ENCODE measurements at regions not wholly inside any gene's neighbourhood (a gene's known extent, or its start where the extent isn't known, plus 50 kb on each side); places are given as distances from the start of the nearest gene placed in this dataset.

GRCh38 chr4:130851107-130851506, 1755.2 kb downstream of the C4orf33 start:
- H3K27ac ChIP-seq (replicated peaks): no peak overlapping the region
- H3K27me3 ChIP-seq (ENCODE audit: low read depth): no peaks in the 10 kb centered on the region
- peaks cover 6% of the 10 kb centered on the region for H3K9me3 ChIP-seq (replicated peaks)
- H3K4me1 ChIP-seq: no peaks in the 10 kb centered on the region
- no peak overlapping the region for H3K4me3 ChIP-seq
- intact Hi-C loops (cut with micrococcal nuclease): no loop called here
- H3K36me3 ChIP-seq: no peaks in the 10 kb centered on the region
- TF ChIP-seq CTCF (IDR thresholded peaks at IDR 0.05; ENCODE audit: borderline replicate concordance): no peak
- DNase-seq: no peak

- intact Hi-C loops (cut with micrococcal nuclease): no loop called here
- no peak overlapping the region for H3K27ac ChIP-seq (replicated peaks)
- no peaks in the 10 kb centered on the region for H3K27me3 ChIP-seq (ENCODE audit: low read depth)
- TF ChIP-seq CTCF (IDR thresholded peaks at IDR 0.05; ENCODE audit: borderline replicate concordance): no peak
- H3K9me3 ChIP-seq (replicated peaks): peaks cover 6% of the 10 kb centered on the region
- DNase-seq: no peak
- no peak overlapping the region for H3K4me3 ChIP-seq
- no peaks in the 10 kb centered on the region for H3K4me1 ChIP-seq
- no peaks in the 10 kb centered on the region for H3K36me3 ChIP-seq
Observed at GRCh38 chr4:130851932-130852331, 1756.0 kb downstream of the C4orf33 start.

- Histone ChIP-seq H3K27me3 (ENCODE audit: low read depth) (no peaks in the 10 kb centered on the region), H3K27ac (replicated peaks) (no peak overlapping the region), H3K9me3 (replicated peaks) (peaks cover 6% of the 10 kb centered on the region), H3K36me3 (no peaks in the 10 kb centered on the region), H3K4me3 (no peak overlapping the region), H3K4me1 (no peaks in the 10 kb centered on the region)
- no peak for TF ChIP-seq CTCF (IDR thresholded peaks at IDR 0.05; ENCODE audit: borderline replicate concordance)
- intact Hi-C loops (cut with micrococcal nuclease): no loop called here
- no peak for DNase-seq
Observed at GRCh38 chr4:130855533-130855932, 1759.6 kb downstream of the C4orf33 start.

- TF ChIP-seq CTCF (IDR thresholded peaks at IDR 0.05; ENCODE audit: borderline replicate concordance): no peak
- H3K9me3 ChIP-seq (replicated peaks): peaks cover 6% of the 10 kb centered on the region
- no peaks in the 10 kb centered on the region for H3K27me3 ChIP-seq (ENCODE audit: low read depth)
- no peak for DNase-seq
- H3K4me1 ChIP-seq: no peaks in the 10 kb centered on the region
- intact Hi-C loops (cut with micrococcal nuclease): no loop called here
- H3K27ac ChIP-seq (replicated peaks): no peak overlapping the region
- no peaks in the 10 kb centered on the region for H3K36me3 ChIP-seq
- H3K4me3 ChIP-seq: no peak overlapping the region
Observed at GRCh38 chr4:130859991-130860390, 1764.0 kb downstream of the C4orf33 start.

- Histone ChIP-seq H3K27me3 (ENCODE audit: low read depth) (no peaks in the 10 kb centered on the region), H3K4me1 (no peaks in the 10 kb centered on the region), H3K9me3 (replicated peaks) (no peaks in the 10 kb centered on the region), H3K4me3 (no peak overlapping the region), H3K36me3 (no peaks in the 10 kb centered on the region), H3K27ac (replicated peaks) (no peak overlapping the region)
- intact Hi-C loops (cut with micrococcal nuclease): no loop called here
- DNase-seq: no peak
- no peak for TF ChIP-seq CTCF (IDR thresholded peaks at IDR 0.05; ENCODE audit: borderline replicate concordance)
Observed at GRCh38 chr4:130896920-130897319, 1801.0 kb downstream of the C4orf33 start.

GRCh38 chr4:130901321-130901720, 1805.4 kb downstream of the C4orf33 start:
- no peak overlapping the region for H3K27ac ChIP-seq (replicated peaks)
- no peaks in the 10 kb centered on the region for H3K36me3 ChIP-seq
- no peaks in the 10 kb centered on the region for H3K9me3 ChIP-seq (replicated peaks)
- H3K4me1 ChIP-seq: no peaks in the 10 kb centered on the region
- intact Hi-C loops (cut with micrococcal nuclease): no loop called here
- H3K4me3 ChIP-seq: no peak overlapping the region
- no peak for TF ChIP-seq CTCF (IDR thresholded peaks at IDR 0.05; ENCODE audit: borderline replicate concordance)
- no peaks in the 10 kb centered on the region for H3K27me3 ChIP-seq (ENCODE audit: low read depth)
- DNase-seq: no peak

All from left ventricle myocardium inferior (tissue), 1 donor.